Stomach (tissue), 4 donors: ENCODE measurements at regions not wholly inside any gene's neighbourhood (a gene's known extent, or its start where the extent isn't known, plus 50 kb on each side); places are given as distances from the start of the nearest gene placed in this dataset.

Source experiments
- EP300 ChIP-seq: sonication (generic); formaldehyde crosslinking; IDR thresholded peaks from one replicate; pipeline ENCODE4 v1.6.1; 2017; ENCODE audit warnings: antibody characterized with exemption
- POLR2A ChIP-seq, 4 donors: fragments of 450-650 bp; IDR thresholded peaks; one replicate each; pipeline ENCODE4 v1.6.1; 2016; ENCODE audit warnings: antibody characterized with exemption in 4 of 4, control low read depth in 2 of 4, mild to moderate bottlenecking in 1 of 4, moderate library complexity in 1 of 4
- POLR2AphosphoS5 ChIP-seq, 3 donors: sonication (generic); formaldehyde crosslinking; IDR thresholded peaks; one replicate each; pipeline ENCODE4 v1.6.1; 2016; ENCODE audit warnings: antibody characterized with exemption in 3 of 3
- TF ChIP-seq, protein P1 (sequence below), 7 experiments: fragments of 450-650 bp in 4 of 7; fragments of 200-600 bp in 3 of 7; sonication (generic) in 3 of 7; IDR thresholded peaks; one replicate each; pipeline ENCODE4 v1.5.1; 2016 to 2019; ENCODE audit warnings: antibody characterized with exemption in 7 of 7, control low read depth in 2 of 7, mild to moderate bottlenecking in 1 of 7

DNA sequence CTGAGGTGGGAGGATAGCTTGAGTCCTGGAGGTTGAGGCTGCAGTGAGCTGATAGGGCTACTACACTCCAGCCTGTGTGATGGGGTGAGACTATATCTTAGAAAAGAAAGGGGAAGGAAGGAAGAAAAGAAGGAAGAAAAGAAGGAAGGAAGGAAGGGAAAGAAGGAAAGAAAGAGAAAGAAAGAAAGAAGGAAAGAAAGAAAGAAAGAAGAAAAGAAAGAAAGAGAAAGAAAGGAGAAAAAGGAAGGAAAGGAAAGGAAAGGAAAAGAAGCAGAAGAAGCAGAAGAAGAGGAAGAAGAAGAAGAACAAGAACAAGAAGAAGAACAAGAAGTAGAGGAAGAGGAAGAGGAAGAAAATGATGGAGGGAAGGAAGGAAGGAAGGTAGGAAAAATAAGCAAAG is 1130.2 kb upstream of the MAP3K7 start:
- TF ChIP-seq, protein P1, sequence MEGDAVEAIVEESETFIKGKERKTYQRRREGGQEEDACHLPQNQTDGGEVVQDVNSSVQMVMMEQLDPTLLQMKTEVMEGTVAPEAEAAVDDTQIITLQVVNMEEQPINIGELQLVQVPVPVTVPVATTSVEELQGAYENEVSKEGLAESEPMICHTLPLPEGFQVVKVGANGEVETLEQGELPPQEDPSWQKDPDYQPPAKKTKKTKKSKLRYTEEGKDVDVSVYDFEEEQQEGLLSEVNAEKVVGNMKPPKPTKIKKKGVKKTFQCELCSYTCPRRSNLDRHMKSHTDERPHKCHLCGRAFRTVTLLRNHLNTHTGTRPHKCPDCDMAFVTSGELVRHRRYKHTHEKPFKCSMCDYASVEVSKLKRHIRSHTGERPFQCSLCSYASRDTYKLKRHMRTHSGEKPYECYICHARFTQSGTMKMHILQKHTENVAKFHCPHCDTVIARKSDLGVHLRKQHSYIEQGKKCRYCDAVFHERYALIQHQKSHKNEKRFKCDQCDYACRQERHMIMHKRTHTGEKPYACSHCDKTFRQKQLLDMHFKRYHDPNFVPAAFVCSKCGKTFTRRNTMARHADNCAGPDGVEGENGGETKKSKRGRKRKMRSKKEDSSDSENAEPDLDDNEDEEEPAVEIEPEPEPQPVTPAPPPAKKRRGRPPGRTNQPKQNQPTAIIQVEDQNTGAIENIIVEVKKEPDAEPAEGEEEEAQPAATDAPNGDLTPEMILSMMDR (IDR thresholded peaks at IDR 0.05): no peak
- TF ChIP-seq POLR2A (IDR thresholded peaks at IDR 0.05): no peak
- TF ChIP-seq POLR2AphosphoS5 (IDR thresholded peaks at IDR 0.05): no peak
- no peak for TF ChIP-seq EP300
